Skeletal muscle tissue (tissue), 3 donors: ENCODE measurements at regions not wholly inside any gene's neighbourhood (a gene's known extent, or its start where the extent isn't known, plus 50 kb on each side); places are given as distances from the start of the nearest gene placed in this dataset.

Experiments
- H3K27ac ChIP-seq: one replicate; pipeline ENCODE4 v1.7.0; 2013; ENCODE audit warnings: mild to moderate bottlenecking, low read depth, low read length, inconsistent platforms
- H3K27me3 ChIP-seq, 3 donors: one replicate each; pipeline ENCODE4 v1.7.0; 2013; ENCODE audit warnings: low read length in 3 of 3; ENCODE audit not compliant: control insufficient read depth in 3 of 3, insufficient read depth in 3 of 3
- H3K36me3 ChIP-seq, 3 donors: one replicate each; pipeline ENCODE4 v1.7.0; 2013; ENCODE audit warnings: low read length in 3 of 3; ENCODE audit not compliant: control insufficient read depth in 3 of 3, insufficient read depth in 3 of 3
- H3K4me1 ChIP-seq, 3 donors: one replicate each; pipeline ENCODE4 v1.7.0; 2013; ENCODE audit warnings: low read length in 3 of 3, mild to moderate bottlenecking in 3 of 3; ENCODE audit not compliant: control insufficient read depth in 3 of 3, insufficient read depth in 3 of 3
- H3K4me3 ChIP-seq, 3 donors: one replicate each; pipeline ENCODE4 v1.7.0; 2013; ENCODE audit warnings: low read length in 3 of 3
- H3K9ac ChIP-seq, 3 donors: one replicate each; pipeline ENCODE4 v1.7.0; 2013; ENCODE audit warnings: low read length in 3 of 3, mild to moderate bottlenecking in 3 of 3, moderate library complexity in 2 of 3, low read depth in 1 of 3
- H3K9me3 ChIP-seq, 3 donors: one replicate each; pipeline ENCODE4 v1.7.0; 2013; ENCODE audit warnings: low read length in 3 of 3; ENCODE audit not compliant: control insufficient read depth in 3 of 3
- donor health status: Osteomylitis.

DNA sequence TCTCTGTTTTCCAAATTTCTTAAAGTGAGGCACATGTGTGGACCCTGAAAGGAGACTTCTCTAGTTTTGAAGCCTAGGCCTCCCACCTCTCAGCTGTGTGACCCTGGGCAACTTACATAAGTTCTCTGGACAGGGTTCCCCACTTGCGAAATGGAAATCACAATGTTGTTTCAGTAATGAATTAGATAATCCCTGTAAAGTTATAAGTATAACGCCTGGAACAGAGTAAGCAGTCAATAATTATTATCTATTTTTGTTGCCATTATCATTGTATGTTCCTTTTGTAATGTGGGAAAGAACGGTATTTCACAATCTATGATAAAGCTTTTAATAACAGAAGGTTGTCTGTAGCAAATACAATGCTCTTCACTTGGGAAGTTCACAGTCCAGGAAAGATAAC, 437.3 kb upstream of the ZNF507 start:
- Histone ChIP-seq H3K27me3 (no peaks in the 10 kb centered on the region), H3K36me3 (no peaks in the 10 kb centered on the region), H3K27ac (no peak overlapping the region), H3K4me3 (no peak overlapping the region), H3K9me3 (no peaks in the 10 kb centered on the region), H3K4me1 (no peaks in the 10 kb centered on the region), H3K9ac (no peak overlapping the region)

DNA sequence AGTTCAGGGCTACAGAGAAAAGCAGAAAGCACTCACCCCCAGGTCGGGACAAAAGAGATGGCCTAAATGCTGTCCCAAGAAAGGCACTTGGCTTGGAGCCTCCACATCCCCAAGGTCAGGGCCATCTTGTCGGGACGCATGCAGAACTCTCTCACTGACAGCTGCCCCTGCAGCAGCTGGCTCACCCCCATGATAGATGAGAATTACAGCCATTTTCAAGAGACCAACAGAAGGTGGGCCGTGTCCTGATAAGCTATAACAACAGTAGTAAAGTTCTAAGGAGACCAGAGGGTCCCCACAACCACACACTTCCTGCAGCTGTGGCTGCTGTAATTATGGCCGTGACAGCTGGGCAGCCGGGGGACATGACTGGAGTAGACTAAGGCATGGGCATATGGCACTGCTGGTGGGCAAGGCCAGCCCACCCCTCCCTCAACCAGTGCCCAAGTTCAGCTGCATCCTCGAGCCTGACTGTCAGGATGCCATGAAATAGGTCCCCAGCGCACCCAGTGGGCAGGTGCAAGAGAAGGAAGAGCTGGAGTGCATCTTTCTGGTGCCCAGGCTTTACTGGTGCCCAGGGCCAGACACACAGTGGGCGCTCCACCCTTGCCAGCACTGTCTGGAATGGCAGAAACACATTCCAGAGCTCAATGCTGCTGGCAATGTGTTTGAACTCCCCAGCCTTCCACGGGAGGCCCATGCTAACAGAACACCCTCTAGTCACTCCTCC, 436.7 kb upstream of the ZNF507 start:
- Histone ChIP-seq H3K4me1 (no peaks in the 10 kb centered on the region), H3K9ac (no peak overlapping the region), H3K27me3 (no peaks in the 10 kb centered on the region), H3K36me3 (no peaks in the 10 kb centered on the region), H3K4me3 (no peak overlapping the region), H3K9me3 (no peaks in the 10 kb centered on the region), H3K27ac (no peak overlapping the region)

DNA sequence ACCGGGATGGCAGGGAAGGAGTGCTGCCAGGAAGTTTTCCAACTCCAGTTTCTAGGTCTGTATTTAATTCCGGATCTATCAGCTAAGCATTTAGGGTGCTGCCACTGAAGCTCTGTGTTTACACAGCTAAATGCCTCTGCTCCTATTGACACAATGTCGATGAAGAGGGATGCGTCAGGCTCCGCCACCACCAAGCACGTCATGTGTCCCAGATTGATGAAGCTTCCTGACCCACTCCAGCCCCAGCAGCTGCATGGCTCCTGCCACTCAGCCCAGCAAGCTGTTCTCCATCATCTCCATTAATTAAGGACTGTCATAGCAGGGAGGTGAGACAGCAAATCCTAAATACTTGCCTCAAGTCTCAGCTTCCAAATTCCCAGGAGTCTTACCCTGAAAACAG, 435.2 kb upstream of the ZNF507 start:
- Histone ChIP-seq H3K36me3 (no peaks in the 10 kb centered on the region), H3K27me3 (no peaks in the 10 kb centered on the region), H3K4me3 (no peak overlapping the region), H3K4me1 (no peaks in the 10 kb centered on the region), H3K9ac (no peak overlapping the region), H3K27ac (no peak overlapping the region), H3K9me3 (no peaks in the 10 kb centered on the region)

DNA sequence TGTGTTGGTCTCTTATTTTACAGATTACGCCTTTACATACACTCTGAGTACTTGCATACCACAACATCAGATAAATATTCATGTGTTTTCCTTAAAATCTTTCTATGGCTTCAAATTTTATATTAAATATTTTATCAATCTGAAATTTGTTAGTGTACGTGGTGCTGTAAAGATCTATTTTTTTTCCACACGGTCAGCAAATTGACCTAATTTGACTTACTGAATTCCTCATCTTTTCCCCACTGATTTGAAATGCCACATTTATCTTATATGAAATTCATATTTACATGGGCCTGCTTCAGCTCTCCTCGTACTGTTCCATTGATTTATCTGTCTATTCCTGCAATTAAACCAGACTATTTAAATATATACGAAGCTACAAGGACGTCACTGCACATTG, 433.8 kb upstream of the ZNF507 start:
- Histone ChIP-seq H3K4me1 (no peaks in the 10 kb centered on the region), H3K27me3 (no peaks in the 10 kb centered on the region), H3K27ac (no peak overlapping the region), H3K36me3 (no peaks in the 10 kb centered on the region), H3K4me3 (no peak overlapping the region), H3K9ac (no peak overlapping the region), H3K9me3 (no peaks in the 10 kb centered on the region)

DNA sequence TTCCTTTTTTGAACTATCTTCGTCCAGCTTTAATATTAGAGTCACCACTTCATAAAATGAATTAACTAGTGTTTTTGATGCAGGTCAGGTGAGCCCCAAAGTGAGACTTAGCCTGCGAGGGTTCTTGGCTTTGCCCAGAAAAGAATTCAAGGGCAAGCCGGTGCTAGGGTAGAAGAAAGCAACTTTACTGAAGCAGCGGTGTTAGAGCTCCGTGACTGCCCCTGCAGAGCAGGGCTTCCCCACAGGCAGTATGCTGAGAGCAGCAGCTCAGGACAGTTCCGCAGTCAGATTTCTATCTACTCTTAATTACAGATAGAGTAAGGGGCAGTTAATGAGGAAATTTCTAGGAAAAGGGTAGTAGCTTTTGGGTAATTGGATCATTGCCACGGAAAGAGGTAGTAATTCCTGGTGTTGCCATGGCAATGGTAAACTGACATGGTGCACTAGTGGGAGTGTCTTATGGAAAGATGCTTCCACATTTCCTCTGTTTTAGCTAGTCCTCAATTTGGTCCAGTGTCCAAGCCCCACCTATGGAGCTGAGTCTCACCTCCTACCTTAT, 432.2 kb upstream of the ZNF507 start:
- Histone ChIP-seq H3K27ac (no peak overlapping the region), H3K36me3 (no peaks in the 10 kb centered on the region), H3K9me3 (no peaks in the 10 kb centered on the region), H3K4me3 (no peak overlapping the region), H3K4me1 (no peaks in the 10 kb centered on the region), H3K27me3 (no peaks in the 10 kb centered on the region), H3K9ac (no peak overlapping the region)

DNA sequence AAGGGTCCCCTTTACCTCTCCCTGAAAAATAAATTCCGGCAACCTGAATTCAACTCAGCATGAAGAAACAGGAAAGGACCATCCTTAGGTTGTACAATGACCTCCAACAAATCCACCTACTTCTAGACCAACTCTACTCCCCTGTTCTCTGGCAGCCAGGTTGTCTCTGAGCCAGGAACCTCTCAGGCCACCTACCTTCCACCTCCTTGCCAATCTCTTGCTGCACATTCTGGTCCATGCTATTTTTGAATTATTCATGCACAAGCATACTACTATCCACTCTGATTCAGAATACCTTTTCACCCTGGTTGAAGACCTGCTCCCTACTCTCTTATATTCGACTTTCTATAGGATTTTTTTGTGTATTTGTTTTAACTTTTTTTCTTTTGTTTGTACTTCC, 415.0 kb upstream of the ZNF507 start:
- H3K4me1 ChIP-seq: no peaks in the 10 kb centered on the region
- H3K36me3 ChIP-seq: no peaks in the 10 kb centered on the region
- H3K27me3 ChIP-seq: no peaks in the 10 kb centered on the region
- H3K4me3 ChIP-seq: no peak overlapping the region
- H3K9me3 ChIP-seq: no peaks in the 10 kb centered on the region
- no peak overlapping the region for H3K9ac ChIP-seq
- no peak overlapping the region for H3K27ac ChIP-seq

DNA sequence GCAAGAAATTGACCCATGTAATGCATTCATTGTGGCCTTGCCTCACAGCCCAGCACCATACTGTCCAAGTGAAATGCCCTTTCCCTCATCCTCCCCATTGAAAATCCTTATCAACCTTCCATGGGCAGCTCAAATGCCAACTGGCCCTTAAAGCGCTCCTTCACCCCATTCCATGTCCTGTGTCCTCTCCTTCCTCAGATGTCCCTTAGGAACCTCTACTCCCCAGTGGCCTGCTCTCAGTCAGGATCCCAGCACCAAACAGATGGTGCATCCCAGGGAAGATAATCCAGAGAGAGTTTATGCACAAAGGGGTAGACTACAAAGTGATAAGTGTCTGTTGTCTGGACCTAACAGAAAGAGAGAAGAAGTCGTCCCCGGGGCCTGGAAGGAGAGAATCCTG, 407.4 kb upstream of the ZNF507 start:
- Histone ChIP-seq H3K9me3 (no peaks in the 10 kb centered on the region), H3K27me3 (no peaks in the 10 kb centered on the region), H3K27ac (no peak overlapping the region), H3K9ac (no peak overlapping the region), H3K4me3 (no peak overlapping the region), H3K4me1 (no peaks in the 10 kb centered on the region), H3K36me3 (no peaks in the 10 kb centered on the region)

DNA sequence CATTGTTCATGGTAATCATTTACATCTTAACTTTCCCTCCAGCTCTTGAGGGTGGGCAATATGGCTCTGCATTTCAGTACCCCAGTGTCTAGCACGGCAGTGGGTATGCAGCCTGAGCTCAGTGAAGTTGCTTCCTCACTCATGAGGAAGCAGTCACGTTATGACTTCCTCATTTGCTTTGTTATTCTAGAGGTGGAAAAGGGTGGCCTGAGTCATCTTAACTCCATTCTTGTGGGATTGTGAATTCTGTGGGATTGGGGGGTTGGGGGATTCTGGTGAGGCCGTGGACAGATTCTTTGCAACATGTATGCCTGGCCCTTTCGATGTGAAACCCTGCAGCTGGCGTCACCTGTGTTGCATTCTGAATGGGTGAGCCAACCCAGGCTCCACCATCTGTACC, 406.7 kb upstream of the ZNF507 start:
- H3K27me3 ChIP-seq: no peaks in the 10 kb centered on the region
- no peak overlapping the region for H3K27ac ChIP-seq
- H3K9me3 ChIP-seq: no peaks in the 10 kb centered on the region
- H3K4me3 ChIP-seq: no peak overlapping the region
- no peak overlapping the region for H3K9ac ChIP-seq
- no peaks in the 10 kb centered on the region for H3K36me3 ChIP-seq
- H3K4me1 ChIP-seq: no peaks in the 10 kb centered on the region

DNA sequence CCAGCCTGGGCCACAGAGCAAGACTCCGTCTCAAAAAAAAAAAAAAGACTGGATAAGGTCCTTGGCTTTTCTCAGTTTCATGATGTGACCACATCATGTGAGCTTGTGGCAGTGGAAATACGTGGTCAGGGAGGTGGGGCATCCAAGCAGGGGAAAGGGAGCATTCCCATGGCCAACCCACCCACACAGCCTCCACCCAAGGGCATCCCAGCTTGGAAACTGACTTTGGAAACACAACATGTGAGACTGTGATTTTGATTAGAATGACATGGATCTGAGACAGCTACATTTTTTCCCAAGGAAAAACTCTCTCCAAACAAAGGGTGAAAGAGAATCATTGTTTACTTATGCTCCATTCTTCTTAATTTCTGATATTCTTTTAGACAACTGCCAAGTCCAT, 405.0 kb upstream of the ZNF507 start:
- H3K36me3 ChIP-seq: no peaks in the 10 kb centered on the region
- no peak overlapping the region for H3K9ac ChIP-seq
- no peaks in the 10 kb centered on the region for H3K27me3 ChIP-seq
- no peak overlapping the region for H3K4me3 ChIP-seq
- H3K27ac ChIP-seq: no peak overlapping the region
- no peaks in the 10 kb centered on the region for H3K9me3 ChIP-seq
- H3K4me1 ChIP-seq: no peaks in the 10 kb centered on the region

DNA sequence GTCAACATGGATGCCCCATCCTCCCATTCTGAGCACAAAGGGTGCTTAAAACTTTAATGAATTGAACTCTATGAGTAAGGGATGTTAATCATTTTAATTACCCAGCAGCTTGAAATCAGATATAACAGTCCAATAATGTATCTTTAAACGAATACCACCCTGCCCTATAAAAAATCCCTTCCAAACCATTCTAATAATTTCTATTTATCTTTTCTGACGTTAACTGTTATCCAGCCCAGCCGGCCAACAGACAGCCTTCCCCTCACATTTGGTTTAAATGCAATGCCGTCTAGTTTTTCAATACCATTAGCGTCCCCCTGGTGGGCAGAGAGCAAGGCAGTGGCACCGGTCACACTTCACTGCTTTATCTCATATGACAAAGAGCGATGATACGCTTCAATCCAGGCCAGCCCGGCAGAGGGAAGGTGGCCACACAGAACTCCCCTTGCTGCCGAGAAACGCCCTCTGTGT, 402.2 kb upstream of the ZNF507 start:
- Histone ChIP-seq H3K4me1 (peaks cover 0 to 2% (median 0%) of the 10 kb centered on the region in 3 donors), H3K27ac (no peak overlapping the region), H3K9ac (no peak overlapping the region), H3K9me3 (no peaks in the 10 kb centered on the region), H3K4me3 (no peak overlapping the region), H3K27me3 (no peaks in the 10 kb centered on the region), H3K36me3 (no peaks in the 10 kb centered on the region)
